DMS114 treated with DMSO at 0.1 percent for 48 hours (cell line): ENCODE measurements at regions not wholly inside any gene's neighbourhood (a gene's known extent, or its start where the extent isn't known, plus 50 kb on each side); places are given as distances from the start of the nearest gene placed in this dataset.

Experiments used
- DNase-seq: peaks from one replicate; lab custom pipeline; 2025; ENCODE audit not compliant: unreplicated experiment; lab: John Stamatoyannopoulos, UW

DNA sequence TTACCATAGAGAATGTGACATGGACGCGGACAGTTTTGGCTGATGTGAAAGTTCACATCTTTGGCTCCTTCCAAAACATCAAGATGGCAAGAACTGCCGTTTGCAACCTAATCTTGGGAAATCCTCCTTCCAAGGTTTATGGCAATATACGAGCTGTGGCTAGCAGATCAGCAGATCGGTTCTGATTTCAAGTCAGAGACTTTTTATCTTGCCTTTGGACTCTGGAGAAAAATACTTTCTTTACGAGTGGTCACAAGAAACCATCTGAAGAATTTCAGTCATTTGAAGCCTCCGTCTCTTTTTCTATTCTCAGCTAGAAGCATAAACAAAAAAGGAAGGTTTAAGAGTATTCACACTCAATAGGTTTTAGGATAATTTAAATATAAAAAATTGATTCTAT lies 153.5 kb upstream of the MEIS2 start:
- DNase-seq = no peak

DNA sequence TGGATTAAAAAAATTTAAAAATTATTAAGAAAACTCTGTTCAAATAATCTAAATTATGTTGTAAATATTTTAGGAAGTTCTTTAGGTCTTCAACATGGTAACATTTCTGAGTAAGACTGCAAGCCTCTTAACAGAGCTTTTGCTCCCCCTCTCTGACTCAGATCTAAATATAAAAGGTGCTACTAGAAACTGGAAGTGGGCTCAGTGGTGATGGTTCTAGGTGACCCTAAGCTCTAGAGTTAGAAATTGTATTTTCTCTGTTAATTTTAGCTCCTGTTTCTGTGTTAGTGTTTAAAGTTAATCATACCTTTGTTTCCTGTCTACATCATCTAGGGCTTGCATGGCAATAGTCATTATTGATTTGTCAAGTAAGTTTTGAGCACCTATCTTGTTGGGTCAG lies 159.9 kb upstream of the MEIS2 start:
- DNase-seq = no peak

DNA sequence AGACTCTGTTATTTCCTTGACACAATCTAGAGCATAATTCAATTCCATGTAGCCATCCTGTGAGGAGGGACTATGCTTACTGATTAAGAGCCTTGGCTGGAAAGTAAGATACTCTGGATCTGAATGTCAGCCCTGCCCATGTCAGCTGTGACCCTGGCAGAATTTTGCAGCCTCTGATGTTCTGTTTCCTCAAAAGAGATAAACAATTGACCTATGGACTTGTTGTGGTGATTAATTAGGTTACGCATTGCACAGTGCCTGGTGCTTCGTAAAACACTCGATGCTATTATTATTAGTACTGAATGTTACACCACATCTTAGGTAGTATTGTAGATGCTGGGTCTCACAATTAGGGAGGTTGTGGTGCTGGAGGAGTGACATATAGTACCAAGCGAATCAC lies 161.3 kb upstream of the MEIS2 start:
- DNase-seq = no peak

DNA sequence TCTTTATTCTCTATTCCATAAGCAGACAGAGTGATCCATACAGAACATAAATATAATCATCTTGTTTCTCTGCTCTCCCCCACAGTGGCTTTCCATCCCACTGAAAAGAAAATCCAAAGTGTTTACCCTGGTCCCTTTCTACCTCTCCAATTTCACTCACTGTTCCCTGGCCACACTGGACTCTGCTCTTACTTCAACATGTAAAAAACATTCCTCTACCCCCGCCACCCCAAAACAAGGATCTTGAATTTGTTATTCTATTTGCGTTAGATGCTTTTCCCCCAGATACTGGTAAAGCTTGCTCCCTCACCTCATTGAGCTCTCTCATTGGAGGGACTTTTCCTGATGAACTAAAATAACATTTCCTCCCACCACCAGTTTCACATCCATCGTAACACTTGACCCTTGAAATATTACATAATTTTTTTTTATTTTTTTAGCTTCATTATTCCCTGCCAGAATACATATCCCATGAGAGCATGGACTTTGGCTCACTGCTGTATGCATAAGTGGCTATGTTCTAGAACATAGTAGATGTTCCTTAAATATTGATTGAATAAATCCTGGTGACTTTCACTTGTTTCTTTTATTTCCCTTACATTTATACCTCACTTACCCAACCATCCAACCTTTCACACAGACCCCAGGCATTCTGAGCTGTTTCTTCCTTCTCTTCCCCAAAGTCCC lies 162.7 kb upstream of the MEIS2 start:
- no peak for DNase-seq

DNA sequence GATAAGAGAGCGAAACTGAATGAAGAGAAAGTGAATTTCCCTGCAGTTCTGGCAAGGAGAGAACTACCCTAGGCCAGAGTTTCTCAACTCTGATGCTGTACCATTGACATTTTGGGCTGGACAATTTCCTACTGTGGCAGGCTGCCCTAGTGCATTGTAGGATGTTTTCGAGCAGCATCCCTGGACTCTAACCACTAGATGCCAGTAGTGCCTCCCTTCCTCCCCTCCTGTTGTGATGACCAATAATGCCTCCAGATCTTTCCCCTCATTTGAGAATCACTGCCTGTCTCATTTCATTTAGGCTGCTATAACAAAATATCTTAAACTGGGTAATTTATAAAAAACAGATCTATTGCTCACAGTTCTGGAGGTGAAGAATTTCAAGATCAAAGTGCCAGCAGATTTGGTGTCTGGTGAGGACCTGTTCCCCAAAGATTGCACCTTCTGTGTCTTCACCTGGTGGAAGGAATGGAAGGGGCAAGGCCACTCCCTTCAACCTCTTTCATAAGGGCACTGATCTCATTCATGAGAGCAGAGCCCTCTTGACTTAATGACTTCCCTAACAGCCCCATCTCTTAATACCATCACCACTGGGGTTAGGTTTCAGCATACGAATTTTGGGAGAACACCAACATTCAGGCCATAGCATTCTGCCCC lies 188.9 kb upstream of the MEIS2 start:
- DNase-seq = peak; percentile 34

DNA sequence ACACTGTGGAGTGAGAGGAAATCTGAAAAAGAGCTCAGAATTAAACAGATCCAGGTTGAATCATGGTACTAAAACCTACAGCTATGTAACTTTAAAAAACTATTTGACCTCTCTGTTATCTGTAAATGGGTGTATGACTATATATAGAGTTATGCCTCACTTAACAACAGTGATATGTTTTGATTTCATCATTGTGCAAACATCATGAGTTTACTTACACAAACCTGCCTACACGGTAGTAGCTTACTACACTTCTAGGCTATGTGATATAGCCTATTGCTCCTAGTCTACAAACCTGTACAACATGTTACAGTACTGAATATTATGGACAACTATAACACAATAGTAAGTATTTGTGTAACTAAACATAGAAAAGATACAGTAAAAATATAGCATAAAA lies 191.6 kb upstream of the MEIS2 start:
- no peak for DNase-seq

DNA sequence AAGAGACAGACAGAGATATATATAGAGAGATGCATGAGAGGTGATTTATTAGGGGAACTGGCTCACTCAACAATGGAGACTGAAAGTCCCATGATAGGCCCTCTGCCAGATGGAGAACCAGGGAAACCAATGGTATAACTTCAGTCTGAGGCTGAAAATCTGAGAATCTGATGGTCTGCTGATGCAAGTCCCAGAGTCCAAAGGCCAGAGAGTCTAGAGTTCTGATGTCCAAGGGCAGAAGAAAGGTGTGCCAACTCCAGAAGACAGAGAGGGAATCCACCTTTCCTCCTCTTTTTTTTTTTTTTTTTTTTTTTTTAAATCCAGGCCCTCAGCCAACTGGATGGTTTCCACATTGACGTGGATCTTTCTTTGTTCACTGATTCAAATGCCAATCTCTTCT lies 197.9 kb upstream of the MEIS2 start:
- DNase-seq = no peak

DNA sequence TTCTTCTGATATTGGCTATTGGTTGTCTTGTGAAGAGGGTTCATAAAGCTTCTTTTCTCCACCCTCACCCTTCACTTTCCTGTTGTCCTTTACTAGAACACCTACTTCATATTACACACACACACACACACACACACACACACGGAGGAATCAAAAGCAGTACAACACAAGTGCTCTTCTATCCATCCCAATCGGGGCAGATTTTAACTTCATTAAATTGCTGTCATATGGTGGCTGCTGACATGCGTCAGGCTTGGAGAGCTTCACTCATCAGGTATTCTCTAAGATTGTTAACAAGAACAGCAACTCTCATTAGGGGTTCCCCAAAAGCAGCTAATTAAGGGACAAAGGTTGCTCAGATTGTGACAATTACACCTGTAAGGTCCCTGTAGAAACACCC lies 239.1 kb upstream of the MEIS2 start:
- DNase-seq = no peak

DNA sequence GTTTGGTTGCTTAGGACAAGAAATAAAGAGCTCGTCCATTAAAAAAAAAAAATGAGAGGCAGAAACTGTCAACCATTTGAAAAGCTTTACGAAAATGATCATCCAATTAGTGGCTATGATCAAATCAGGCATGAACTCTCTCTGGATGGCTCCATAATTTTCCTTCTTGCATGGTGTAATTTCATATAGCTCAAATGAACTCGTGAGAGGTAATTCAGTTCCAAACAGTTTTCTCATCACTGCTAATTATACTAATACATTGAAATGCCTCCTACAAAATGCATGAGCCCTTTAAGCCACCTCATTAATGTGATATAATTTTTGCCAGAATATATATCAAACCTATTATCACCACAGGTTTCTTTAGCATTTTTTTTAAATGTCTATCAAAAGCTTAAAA lies 239.5 kb upstream of the MEIS2 start:
- no peak for DNase-seq

DNA sequence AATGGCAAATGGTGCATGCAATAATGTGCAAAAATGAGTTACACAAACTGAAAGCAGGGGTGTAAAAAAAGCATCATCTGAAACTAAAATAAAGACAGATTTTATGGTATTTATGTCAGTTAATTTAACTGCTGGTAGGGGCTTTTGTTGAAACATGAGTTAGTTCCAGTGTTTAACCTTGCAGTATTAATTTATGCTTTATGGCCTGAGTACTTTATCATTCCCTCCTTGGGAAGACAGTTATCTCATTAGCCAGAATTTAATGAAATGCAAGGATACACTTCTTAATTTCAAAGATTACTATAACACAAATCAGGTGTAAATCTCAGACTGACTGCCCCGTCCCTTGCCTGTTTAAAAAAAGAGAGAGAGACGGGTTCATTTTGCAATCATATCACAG lies 240.1 kb upstream of the MEIS2 start:
- no peak for DNase-seq

DNA sequence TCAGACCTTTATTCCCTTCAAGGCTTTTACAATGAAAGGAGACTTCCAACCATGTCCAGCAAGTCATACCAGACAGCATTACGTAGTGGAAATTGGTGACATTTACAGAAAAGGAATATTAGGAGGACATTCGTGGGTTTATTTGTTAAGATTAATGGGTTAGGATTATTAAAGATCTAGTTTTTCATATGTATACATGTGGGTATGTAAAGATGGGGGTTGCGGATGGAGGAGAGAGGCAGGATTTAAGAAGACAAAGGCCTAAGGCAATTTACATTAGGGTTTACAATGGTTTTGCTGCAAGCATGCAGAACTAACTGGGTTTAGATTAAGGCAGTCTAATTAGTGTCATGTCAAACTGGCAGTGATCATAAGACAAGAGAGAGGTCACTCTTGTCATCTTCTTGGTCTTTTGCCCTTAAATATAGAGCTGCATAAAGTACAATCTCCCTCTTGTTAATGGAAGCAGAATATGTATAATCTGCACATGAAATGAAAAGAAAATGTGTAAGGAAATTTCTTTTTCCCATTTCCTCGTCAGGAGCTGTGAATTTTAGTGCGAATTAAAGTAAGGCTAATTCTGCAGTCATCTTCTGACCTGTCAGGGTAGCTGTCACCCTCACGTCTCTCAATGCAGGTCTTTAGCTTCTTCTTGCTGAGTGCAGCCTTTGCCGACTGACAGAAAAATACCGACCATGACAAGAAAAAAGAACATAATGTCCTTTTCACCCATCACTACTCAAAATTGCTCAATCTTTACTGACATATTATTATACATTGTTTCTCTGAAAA lies 258.9 kb upstream of the MEIS2 start:
- no peak for DNase-seq

DNA sequence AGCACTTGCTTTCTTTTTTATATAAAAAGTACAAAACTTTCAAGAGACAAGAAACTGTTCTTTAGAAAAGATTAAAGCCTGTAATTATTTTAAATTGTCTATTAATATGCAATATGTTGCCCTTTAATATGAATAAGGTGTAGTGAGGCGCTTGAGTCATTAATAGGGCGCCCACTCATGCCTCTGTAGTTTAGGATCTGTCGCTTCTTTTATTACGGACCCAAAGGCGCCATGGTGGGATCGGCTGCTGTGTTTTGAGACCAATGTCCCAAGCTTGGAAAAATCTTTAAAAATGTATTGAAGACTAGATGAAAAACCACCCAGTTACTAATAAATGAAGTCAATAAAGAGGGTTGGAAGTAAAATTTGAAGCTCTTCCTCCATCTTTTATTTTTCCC lies 259.5 kb upstream of the MEIS2 start:
- no peak for DNase-seq

DNA sequence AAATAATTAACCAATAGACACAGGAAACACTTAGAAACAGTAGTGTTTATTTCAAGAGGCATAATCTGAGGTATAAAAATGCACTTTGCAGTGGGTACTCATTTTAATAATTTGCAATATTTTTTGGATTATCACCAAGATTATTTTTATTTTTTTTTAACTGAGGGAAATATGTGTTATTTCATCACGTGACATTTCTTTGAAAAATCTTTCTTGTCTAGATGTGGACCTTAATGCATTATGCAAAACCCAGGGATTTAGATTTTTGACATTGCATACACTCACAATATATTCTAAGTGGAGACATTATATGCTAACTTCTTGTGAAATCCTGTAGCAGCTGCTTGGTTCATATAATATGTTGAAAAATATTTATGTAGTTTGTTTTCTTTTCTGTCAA lies 260.4 kb upstream of the MEIS2 start:
- no peak for DNase-seq

DNA sequence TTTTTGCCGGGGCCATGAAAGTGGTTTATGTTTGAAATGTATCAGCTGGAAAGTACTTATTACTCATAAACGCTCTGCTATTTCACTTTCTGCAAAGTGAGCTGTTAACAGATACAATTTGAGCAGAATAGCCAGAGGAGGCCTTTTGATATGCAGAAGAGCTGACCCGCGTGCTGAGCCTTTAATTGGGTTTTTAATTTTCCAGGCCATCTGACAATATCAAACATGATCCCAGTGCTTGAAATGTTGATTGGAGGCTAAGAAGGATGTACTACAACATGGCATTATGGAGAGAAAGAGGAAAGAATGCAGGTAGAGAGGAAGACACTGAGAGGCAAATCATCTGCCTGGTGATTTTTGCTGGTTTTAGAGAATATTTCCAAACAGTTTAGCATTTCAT lies 261.3 kb upstream of the MEIS2 start:
- DNase-seq = no peak

DNA sequence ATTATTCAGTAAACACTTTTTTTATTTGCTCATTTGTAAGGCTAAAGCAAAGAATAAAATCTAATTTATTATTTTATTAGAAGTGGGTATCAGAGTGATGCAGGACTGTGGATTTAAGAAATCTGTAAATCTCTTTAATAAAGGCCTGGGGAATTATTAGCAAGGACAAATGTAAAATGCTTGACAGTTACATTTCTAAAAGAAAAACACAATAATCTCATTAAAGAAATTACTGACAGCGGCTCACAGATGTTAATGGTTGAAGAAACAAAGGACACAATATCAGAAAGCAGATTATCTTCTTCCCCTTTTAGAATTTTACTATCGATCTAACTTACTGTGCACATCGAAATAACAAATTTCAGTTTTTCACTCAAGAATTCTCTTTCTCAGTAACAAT lies 262.1 kb upstream of the MEIS2 start:
- no peak for DNase-seq

DNA sequence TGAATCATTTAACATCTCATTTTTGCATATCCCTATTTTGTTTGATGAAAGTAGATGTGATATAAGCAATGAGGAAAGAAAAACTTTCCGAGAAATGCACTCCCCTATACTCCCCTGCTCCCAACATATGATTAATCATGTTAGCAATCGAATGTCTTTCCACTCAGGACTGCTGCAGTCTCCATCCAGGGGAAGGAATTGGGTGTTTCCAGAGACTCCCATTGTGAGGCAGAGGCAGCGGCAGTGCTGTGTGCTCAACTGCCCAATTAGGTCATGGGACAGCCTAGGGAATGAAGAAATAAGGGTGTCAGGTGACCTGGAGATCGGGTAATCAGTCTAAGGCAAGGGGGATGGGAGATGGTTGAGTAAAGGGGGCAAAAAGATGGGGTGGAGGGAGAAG lies 268.6 kb upstream of the MEIS2 start:
- DNase-seq = no peak

DNA sequence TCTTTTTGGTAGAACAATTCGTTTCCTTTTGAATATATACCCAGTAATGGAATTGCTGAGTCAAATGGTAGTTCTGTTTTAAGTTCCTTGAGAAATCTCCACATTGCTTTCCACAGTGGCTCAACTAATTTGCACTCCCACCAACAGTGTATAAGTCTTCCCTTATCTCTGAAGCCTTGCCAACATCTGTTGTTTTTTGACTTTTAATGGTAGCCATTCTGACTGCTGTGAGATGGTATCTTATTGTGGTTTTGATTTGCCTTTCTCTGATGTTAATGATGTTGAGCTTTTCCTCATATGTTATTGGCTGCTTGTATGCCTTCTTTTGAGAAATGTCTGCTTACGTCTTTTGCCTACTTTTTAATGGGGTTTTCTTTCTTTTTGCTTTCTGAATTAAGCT lies 270.6 kb upstream of the MEIS2 start:
- no peak for DNase-seq

DNA sequence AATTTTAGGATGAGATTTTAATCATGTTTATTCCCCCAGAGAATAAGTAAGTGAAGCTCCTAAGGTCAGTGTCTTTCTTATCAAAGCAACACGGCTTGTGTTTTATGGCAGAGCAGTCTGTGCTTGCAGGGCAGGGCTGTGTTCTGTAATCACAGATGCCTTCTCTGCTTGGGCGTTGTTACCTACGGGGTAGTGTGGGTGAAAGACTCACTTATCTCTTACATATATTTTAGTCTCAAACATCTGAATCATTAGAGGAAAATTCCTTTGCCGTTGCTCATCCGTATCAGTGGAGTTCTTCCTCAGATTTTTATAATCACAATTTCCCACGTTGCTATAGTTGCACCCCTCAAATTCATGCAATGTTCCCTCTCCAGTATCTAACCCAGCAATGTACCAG lies 271.7 kb upstream of the MEIS2 start:
- DNase-seq = no peak

DNA sequence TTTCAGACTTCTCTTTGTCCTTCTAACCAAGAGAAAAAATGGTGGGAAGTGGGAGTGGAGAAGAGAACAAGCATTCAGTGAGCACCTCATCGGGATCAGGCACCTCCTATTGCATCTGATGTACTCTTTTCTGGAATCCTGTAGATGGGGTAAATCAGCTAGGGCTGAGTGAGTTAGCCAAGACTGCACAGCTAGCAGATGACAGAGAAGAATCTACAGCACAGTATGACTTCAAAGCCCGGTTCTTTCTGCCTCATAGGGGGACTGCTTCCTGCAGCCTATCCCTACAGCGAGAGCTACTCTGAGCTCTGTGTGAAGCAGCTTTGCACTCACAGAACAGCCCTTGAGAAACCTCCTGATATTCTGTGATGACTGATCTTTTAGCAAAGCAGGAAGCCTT lies 275.2 kb upstream of the MEIS2 start:
- DNase-seq = no peak

DNA sequence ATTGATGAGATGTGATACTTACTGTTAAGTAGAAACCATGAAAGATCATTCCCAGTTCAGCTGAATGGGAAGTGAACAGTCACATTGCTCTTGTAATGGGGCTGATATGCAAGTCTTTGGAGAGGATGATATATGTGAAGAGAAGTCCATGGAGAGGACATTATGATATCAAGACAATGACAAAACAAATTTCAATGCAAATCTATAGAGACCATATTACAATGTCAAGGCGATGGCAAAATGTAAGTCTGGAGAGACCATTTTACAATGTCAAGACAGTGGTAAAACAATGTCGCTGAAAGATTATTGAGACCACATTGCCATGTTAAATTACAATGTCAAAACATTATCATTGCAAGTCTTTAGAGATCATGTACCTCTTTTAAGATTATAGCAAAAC lies 277.1 kb upstream of the MEIS2 start:
- no peak for DNase-seq

DNA sequence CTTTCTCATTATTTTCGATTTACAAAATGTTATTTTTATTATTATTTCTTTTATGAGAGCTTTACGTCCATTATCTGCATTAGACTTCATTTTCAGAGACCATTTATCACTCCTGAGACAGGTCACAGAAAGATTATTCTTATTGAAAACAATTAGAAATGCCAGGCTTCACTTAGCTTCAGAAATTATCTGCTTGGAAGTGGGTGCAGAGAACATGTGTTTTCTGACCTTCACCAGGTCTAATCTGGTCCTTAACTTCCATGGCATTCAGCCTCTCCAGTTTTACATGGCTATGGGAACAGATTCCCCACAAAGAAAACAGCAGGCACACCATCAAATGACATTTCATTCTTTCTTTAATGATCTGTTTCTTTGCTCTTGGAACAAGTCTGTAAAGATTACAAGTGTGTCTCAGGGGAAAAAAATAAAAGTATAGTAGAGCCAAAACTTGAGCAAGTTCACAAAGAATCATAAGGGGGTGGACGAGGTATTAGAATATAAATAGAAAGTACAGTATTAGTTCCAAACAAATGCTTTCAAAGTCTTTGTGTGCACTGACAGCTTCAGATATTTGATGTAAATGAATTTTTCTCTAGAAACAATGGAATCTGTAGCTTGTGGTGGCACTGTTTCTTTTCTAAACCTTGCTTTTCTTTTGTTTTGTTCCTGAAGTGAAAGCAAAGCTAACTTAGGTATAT lies 294.2 kb upstream of the MEIS2 start:
- DNase-seq = no peak

DNA sequence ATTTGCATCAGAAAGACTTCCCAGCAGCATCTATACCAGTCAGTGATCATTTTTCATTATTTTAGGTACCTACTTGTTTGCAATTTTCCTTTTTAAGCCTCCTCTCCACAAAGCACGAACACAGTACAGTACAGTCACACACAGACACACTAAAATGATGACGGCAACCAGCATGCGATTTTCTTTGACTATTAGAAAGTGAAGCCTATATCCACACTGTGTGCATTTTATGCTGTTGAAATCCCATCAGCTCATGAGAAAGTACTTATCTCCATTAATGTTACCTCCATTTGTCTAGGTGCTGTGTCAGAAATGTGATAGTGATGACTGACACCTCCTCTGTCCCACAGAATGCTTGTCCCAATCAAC lies 294.7 kb upstream of the MEIS2 start:
- DNase-seq = no peak
